MM.1S (cell line): ENCODE measurements at regions not wholly inside any gene's neighbourhood (a gene's known extent, or its start where the extent isn't known, plus 50 kb on each side); places are given as distances from the start of the nearest gene placed in this dataset.

Source experiments
- EZH2 ChIP-seq: fragments of 300-600 bp; sonication (generic); optimal IDR thresholded peaks from 2 replicates; pipeline ENCODE3; 2017; ENCODE audit warnings: low read depth, mild to moderate bottlenecking, antibody characterized with exemption, low read length, mixed read lengths
- EZH2phosphoT487 ChIP-seq: fragments of 300-600 bp; sonication (generic); IDR thresholded peaks from 2 replicates; pipeline ENCODE4 v1.6.1; 2018; ENCODE audit warnings: antibody characterized with exemption, low read length
- TF ChIP-seq, protein P1 (sequence below): fragments of 300-600 bp; sonication (generic); IDR thresholded peaks from 2 replicates; pipeline ENCODE4 v1.5.1; 2016; ENCODE audit warnings: antibody characterized with exemption, low read length, mixed read lengths

DNA sequence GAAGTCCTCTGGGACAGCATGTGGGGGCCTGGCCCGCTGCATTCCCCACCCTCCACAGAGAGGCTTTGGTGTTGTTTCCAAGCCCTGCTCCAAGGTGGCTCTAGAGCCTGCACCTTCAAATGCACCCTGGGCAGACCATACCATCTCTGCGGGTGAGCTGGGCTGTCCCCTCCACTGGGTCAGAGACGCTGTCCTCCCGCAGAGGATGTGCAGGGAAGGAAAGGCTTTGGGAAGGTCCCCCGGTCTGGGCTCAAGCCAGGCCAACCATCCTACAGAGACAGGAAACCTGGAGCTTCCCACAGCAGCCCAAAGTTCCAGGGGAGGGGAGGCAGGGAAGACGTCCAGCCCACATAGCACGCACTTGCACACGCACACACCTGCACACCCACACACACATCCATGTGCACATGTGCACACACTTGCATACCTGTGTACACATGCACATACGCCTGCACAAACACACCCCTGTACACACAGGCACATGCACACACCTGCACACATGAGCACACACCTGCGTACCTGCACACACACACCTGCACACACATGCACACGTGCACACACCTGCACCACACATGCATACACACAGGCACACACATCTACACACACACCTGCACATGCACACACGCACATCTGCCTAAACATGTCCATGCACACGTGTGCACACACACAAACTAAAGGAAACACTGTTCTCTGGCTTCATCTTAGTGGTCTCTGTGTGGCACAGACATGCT lies 155.4 kb downstream of the ERMARD start:
- TF ChIP-seq, protein P1, sequence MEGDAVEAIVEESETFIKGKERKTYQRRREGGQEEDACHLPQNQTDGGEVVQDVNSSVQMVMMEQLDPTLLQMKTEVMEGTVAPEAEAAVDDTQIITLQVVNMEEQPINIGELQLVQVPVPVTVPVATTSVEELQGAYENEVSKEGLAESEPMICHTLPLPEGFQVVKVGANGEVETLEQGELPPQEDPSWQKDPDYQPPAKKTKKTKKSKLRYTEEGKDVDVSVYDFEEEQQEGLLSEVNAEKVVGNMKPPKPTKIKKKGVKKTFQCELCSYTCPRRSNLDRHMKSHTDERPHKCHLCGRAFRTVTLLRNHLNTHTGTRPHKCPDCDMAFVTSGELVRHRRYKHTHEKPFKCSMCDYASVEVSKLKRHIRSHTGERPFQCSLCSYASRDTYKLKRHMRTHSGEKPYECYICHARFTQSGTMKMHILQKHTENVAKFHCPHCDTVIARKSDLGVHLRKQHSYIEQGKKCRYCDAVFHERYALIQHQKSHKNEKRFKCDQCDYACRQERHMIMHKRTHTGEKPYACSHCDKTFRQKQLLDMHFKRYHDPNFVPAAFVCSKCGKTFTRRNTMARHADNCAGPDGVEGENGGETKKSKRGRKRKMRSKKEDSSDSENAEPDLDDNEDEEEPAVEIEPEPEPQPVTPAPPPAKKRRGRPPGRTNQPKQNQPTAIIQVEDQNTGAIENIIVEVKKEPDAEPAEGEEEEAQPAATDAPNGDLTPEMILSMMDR = no peak
- TF ChIP-seq EZH2phosphoT487 = no peak
- TF ChIP-seq EZH2 = no peak
